Dermis microvascular lymphatic vessel endothelial cell (primary cell): ENCODE measurements at regions not wholly inside any gene's neighbourhood (a gene's known extent, or its start where the extent isn't known, plus 50 kb on each side); places are given as distances from the start of the nearest gene placed in this dataset.

Experiments used
- DNase-seq, 2 donors: peaks; one replicate each; pipeline versions ENCODE4 v3.0.0 to v3.0.0-alpha.2; 2010; ENCODE audit warnings: low read depth in 2 of 2

DNA sequence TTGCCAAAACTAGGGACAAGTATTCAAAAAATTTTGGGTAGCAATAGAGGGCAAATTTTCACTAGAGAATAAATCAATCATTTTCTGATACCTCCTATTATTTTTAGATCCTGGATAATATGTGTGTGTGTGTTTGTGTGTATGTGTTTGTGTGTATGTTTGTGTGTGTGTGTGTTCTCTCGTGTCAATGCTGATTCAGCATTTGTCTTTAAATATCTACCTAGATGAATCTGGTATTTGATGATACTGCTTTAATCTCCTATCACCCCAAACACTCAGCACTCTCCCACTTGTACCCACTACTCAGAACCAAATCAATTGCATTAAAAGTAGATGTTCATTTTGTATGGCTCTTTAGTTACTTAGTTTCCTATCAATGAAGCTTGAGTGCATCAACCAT lies 101.3 kb upstream of the NPFFR2 start:
- DNase-seq = no peak

- DNase-seq = no peak
Observed at GRCh38 chr4:71932941-71933340, 98.9 kb upstream of the NPFFR2 start.

- DNase-seq = no peak
Observed at GRCh38 chr4:71938776-71939175, 93.0 kb upstream of the NPFFR2 start.

DNA sequence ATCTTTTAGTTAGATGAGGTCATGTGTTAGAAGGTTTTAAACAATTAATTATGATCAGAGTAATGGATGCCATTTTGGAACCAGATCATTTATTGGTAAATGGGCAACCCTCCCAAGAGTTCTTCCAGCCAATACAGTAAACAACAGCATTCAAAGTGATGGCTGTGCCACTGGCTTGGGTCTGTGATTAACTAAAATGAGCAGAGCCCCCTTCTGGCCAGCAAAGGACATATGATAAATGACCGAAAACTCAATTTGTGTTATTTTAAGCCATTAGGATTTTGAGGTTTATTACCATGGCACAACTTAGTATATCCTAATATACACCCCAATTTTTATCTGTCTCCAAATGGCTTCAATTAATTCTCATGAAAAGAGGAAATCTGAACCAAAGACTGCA lies 90.8 kb upstream of the NPFFR2 start:
- DNase-seq = peak in 1 of 2 donors; percentile 17

- DNase-seq = peak in 1 of 2 donors; percentile 50
Observed at GRCh38 chr4:71944956-71945355, 86.8 kb upstream of the NPFFR2 start.

GRCh38 chr4:71945791-71946190 lies 86.0 kb upstream of the NPFFR2 start:
- DNase-seq = no peak

DNA sequence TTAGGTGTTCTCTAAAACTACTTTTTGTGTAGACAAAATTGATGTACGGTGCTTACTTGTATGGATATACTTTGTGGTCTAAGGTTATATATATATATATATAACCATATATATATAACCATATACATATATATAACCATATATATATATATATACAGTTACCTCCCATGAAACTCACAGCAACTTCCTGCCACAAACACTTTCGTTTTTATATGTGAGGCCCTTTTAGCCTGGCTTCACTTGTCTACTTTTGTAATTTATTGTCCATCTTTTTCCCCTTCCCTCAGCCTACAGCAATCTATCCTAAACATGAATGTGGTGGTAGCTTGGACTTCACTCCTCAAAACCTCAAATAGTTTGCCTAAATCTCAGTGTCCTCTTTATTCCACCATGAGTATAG lies 72.8 kb upstream of the NPFFR2 start:
- no peak for DNase-seq

DNA sequence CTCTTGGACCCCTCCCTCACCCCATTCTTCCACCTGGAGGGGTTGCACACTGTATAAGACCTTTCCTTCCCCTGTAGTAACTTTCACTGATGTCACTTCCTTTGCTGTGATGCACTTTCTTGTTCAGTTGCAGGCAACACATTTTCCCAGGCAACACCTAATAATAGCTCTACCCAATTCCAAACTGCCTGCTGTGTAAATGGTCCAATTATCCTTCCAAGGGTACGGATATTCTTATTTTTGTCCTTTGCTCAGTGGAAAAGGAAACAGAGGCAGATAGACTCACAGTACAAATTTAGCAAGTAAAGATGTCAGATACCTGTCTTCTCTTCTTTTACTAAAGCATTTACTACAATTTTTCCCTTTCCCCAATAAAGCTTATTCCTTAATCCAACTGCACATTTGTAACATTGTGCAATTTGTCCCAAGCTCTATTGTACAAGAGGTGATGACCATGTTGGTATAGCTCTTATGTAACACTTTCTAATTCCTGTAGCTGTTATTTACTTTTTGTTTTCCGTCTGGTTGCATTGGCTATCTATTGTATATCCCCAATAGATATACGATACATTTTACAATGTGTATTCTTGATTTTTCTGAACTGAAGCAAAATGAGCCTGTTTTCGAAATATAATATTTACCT lies 69.1 kb upstream of the NPFFR2 start:
- DNase-seq = no peak

GRCh38 chr4:71974681-71975080 lies 57.1 kb upstream of the NPFFR2 start:
- DNase-seq = no peak

DNA sequence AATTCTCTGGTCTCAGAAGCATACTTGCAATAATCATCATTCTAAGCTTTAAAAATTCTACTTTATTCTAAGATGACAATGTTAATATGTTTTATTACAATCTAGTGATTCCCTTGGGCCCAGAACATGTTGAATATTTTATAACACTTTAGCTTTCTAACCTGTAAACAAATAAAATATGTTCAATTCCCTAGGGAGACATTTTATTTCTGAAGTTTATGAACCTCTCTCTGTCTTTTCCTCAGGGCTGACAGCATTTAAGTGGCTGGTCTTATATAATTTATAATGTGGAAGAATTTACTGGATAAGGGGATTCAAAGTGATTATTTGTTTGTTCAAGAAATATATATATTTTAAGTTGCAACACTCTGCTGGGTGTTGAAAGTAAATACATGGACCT lies 55.3 kb upstream of the NPFFR2 start:
- no peak for DNase-seq

DNA sequence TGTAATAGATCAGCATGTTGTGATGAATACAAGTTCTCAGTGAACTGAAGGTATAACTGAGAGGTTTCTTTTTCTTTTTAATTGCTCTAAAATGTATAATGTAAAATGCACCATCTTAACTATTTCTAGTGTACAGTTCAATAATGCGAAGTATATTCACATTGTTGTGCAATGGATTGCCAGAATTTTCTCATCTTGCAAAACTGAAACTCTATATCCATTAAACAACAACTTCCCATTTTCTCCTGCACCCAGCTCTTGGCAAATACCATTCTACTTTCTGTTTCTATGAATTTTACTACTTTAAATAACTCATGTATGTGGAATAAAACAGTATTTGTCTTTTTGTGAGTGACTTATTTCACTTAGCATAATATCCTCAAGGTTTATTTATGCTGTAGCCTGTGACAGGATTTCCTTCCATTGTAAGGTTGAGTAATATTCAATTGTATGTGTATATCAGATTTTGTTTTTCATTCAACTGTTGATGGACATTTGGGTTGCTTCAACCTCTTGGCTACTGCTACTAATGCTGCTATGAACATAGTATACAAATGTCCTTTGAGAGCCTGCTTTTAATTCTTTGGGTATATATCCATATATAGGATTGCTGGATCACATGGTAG lies 53.5 kb upstream of the NPFFR2 start:
- DNase-seq = peak; percentile 16 to 62

DNA sequence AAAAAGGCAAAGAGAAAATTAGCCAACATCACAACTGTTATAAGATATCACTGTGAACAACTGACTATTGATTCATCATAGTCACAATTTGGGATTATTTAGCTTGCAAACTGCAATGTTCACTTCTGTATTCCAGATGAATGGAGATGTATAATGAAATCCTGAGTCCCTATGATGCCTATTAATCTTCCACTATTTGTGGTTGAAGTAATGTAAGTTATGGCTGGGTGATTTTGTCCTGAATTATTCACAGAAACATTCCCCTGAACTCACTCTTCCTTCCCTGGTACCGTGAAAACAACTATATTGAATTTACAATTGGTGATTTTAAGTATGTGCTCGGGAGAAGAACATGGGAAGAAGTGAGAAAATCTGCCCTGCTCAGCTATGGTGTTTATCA lies 50.8 kb upstream of the NPFFR2 start:
- no peak for DNase-seq
